AG10803 (cell line): ENCODE measurements at regions not wholly inside any gene's neighbourhood (a gene's known extent, or its start where the extent isn't known, plus 50 kb on each side); places are given as distances from the start of the nearest gene placed in this dataset.

ENCODE experiments used
- DNase-seq: peaks from one replicate; pipeline ENCODE4 v3.0.0; 2010; ENCODE audit warnings: low read depth
- H3K4me3 ChIP-seq: 2 replicates; pipeline ENCODE4 v1.5.1; 2011; ENCODE audit warnings: mild to moderate bottlenecking, low read length, control low read depth
- TF ChIP-seq, protein P1 (sequence below): conservative IDR thresholded peaks from 2 replicates; pipeline ENCODE4 v1.5.1; 2011; ENCODE audit warnings: mild to moderate bottlenecking, low read length, control low read depth, inconsistent platforms

DNA sequence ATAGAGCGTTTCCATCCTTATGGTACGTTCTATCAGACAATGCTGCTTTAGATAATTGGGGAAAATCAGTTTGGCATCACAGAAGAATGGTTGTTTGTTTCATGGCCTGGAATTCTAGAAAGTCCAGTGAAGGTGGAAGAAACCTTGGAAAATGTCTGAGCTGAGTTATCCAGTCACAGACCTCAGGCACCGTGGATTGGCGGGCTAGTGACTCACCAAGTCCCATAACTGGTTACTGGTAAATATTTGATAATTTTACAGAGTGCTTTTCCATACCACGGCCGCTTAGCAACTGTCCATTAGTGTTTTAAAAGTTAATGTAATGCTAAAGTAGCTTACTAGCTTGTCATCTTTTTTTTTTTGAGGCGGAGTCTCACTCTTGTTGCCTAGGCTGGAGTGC lies 99.4 kb downstream of the SLC35B3 start:
- H3K4me3 ChIP-seq, result no peak overlapping the region
- TF ChIP-seq, protein P1, sequence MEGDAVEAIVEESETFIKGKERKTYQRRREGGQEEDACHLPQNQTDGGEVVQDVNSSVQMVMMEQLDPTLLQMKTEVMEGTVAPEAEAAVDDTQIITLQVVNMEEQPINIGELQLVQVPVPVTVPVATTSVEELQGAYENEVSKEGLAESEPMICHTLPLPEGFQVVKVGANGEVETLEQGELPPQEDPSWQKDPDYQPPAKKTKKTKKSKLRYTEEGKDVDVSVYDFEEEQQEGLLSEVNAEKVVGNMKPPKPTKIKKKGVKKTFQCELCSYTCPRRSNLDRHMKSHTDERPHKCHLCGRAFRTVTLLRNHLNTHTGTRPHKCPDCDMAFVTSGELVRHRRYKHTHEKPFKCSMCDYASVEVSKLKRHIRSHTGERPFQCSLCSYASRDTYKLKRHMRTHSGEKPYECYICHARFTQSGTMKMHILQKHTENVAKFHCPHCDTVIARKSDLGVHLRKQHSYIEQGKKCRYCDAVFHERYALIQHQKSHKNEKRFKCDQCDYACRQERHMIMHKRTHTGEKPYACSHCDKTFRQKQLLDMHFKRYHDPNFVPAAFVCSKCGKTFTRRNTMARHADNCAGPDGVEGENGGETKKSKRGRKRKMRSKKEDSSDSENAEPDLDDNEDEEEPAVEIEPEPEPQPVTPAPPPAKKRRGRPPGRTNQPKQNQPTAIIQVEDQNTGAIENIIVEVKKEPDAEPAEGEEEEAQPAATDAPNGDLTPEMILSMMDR, result no peak
- no peak for DNase-seq

DNA sequence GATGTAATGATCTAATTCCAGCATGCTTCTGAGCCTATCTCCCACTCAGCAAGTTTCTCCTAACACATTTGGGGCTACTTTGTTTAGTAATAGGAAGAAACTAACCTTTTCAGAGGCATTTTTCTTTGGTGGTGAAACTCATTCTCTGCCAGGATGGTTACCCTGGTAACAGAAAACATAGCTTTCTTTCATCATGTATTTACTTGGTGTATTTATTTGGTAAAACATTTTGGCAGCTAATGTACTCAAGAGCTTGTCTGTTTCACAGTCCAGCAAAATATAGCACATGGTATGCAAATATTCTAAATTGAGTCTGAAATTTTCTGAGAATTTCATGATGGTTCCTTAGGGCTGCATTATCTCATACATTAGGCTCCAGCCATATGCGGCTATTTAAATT lies 100.0 kb downstream of the SLC35B3 start:
- no peak overlapping the region for H3K4me3 ChIP-seq
- TF ChIP-seq, protein P1, result no peak
- DNase-seq, result no peak

DNA sequence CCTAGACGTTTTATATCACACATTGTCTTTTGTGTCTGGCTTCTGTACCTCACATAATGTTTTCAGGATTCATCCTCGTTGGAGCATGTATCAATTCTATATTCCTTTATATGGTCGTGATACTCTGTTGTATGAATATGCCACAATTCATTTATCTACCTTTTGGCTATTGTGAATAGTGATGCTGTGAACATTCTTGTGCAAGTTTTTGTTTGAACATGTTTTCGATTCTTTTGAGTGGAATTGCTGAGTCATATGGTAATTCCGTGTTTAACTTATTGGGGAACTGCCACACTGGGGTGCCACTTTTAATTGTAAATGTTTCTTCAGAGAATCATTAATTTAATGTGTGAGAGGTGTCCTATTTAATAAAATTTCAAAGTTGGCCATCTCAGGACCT lies 101.2 kb downstream of the SLC35B3 start:
- DNase-seq, result no peak
- H3K4me3 ChIP-seq, result no peak overlapping the region
- TF ChIP-seq, protein P1, result no peak

DNA sequence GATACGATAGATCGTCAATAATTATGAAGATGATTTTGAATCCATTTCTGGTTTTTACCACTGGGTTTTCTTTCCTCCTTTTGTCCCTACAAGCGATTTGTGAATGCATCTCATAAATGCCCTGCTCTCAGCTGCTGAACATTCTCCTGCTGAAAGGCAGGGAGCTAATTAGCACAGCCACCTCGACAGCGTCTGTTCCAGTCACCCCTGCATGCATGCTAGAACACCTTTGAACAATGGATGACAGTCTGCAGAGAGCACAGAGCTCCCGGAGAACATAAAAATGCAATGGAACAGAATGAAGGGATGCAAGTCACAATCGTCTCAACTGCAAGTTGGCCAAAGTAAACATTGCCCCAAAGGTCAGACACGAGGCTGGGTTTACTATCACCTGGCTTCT lies 105.8 kb downstream of the SLC35B3 start:
- DNase-seq, result no peak
- TF ChIP-seq, protein P1, result no peak
- H3K4me3 ChIP-seq, result no peak overlapping the region

DNA sequence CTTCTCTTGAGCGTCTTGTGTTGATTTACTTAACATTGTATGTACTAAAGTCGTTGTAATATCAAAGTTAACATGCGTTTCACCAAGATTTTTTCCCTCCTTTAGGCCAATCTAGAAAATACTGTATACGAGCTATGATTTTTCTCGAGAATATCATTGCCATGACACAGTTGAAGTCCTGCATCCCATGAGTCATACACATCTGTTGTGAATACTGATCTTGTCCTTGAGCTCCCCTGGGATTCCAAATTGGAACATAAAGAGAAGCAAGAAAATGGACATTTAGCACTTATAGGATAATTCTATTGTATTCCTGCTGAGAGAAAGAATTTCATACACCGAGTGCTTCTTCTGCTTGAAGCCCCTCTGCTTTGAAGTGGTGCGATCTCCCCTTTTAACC lies 109.6 kb downstream of the SLC35B3 start:
- no peak for DNase-seq
- TF ChIP-seq, protein P1, result no peak

DNA sequence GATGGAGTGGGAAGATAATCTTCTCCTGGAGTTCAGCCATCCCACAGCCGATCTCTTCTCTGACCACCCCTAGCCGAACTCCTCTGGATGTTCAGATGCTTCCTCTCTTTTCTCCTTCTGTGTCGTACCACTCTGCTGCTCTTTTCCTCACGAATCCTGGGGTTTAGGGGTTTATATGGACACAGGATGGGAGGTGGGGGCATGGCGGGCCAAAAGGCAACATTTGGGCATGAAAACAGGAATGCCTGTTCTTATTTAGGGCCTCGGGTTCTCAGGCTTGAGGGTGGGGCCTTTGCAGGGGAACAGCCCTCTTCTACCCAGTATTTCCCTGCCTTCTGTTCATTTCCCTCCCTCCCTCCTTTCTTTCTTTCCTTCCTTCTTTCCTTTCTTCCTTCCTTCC lies 112.7 kb downstream of the SLC35B3 start:
- DNase-seq, result no peak
- H3K4me3 ChIP-seq, result no peak overlapping the region
- TF ChIP-seq, protein P1, result no peak

More for the DNA sequence above, 109.6 kb downstream of the SLC35B3 start:
- no peak overlapping the region for H3K4me3 ChIP-seq

DNA sequence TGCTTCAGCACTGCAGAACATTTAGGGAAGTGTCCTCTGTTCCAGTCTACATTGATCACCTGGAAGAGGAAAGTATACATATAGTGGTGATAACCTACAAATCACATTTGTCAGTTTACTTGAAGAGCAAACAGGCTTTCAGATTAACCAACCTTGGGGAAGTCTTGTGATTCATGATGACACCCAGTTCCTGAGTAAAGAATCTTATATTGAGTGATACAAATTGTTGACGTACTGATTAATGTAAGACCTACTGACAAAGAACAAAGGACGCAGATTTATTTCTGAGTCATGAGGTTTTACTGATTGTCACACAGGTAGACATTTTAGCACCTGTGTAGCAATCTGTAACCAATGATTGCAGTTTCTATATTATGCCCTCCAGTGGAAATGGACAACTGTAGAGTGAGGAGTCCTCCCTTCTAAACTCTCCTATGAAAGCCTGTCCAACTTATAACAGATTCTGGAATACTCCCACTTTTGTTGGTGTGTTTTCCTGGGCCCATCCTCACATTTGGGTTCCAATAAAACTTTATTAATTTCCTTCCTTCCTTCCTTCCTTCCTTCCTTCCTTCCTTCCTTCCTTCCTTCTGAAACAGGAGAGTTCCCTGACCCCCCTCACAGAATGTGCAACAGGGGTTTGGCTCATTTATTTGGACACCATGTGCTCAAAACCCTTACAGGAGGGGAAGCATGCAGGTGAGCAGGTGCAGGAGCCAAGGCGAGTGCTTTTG lies 113.5 kb downstream of the SLC35B3 start:
- H3K4me3 ChIP-seq, result no peak overlapping the region
- TF ChIP-seq, protein P1, result no peak
- DNase-seq, result no peak
